K562 (cell line): ENCODE measurements at regions not wholly inside any gene's neighbourhood (a gene's known extent, or its start where the extent isn't known, plus 50 kb on each side); places are given as distances from the start of the nearest gene placed in this dataset.

Experiments used
- ATAC-seq: fragments of 200-7000 bp; cut with Tn5 transposase; 3 replicates; pipeline ENCODE4 v1.9.1; 2020; ENCODE audit warnings: moderate library complexity
- BruUV-seq: library from RNA; stranded (reverse); fragments of 400-500 nt; replicated peaks from 2 replicates; lab custom pipeline; 2021; lab: Mats Ljungman, UMichigan
- CTCF ChIA-PET: fragments of 300-600 bp; formaldehyde crosslinking; extraction: SDS; loops from one replicate; lab custom pipeline; 2021; ENCODE audit warnings: low intra/inter-chr PET ratio; lab: Yijun Ruan, JAX
- POLR2A ChIA-PET: fragments of 300-600, 350-650 bp; sonication (Branson Sonifier 250); formaldehyde crosslinking; extraction: SDS; loops from one replicate; lab custom pipeline; 2021; ENCODE audit warnings: antibody characterized with exemption, inconsistent platforms; lab: Yijun Ruan, JAX
- DNase-seq, 4 experiments: peaks; one replicate each; pipeline versions ENCODE4 v3.0.0 to v3.0.0-alpha.2; 2011 to 2018; ENCODE audit warnings: low spot score in 3 of 4, mixed read lengths in 3 of 4; ENCODE audit errors: extremely low read depth in 1 of 4
- FAIRE-seq: peaks from 2 replicates; lab custom pipeline; 2011; peaks lifted over from hg19 to GRCh38; lab: Jason Lieb, UNC
- H2AFZ ChIP-seq: 2 replicates; pipeline ENCODE4 v1.6.0; 2011; ENCODE audit warnings: low read depth, low read length, control low read depth, inconsistent platforms
- H3K27ac ChIP-seq: fragments of 200-600 bp; 3 replicates; pipeline ENCODE4 v1.8.0; 2011; ENCODE audit warnings: low read depth, mild to moderate bottlenecking, control low read depth, inconsistent platforms, low read length, moderate library complexity, mixed read lengths; ENCODE audit errors: extremely low read depth
- H3K27me3 ChIP-seq, 2 experiments: fragments of 300-600 bp in 1 of 2; 2 replicates in 1 of 2; 3 replicates in 1 of 2; pipeline versions ENCODE4 v1.6.0 to v1.8.0; 2011; ENCODE audit warnings: inconsistent platforms in 2 of 2, low read length in 2 of 2, mild to moderate bottlenecking in 1 of 2, mixed read lengths in 1 of 2, moderate library complexity in 1 of 2; ENCODE audit not compliant: control insufficient read depth in 2 of 2, insufficient read depth in 2 of 2
- H3K36me3 ChIP-seq: fragments of 300-600 bp; 3 replicates; pipeline ENCODE4 v1.8.0; 2011; ENCODE audit warnings: mild to moderate bottlenecking, low read length, inconsistent platforms; ENCODE audit not compliant: control insufficient read depth, insufficient read depth
- H3K4me1 ChIP-seq, 2 experiments: fragments of 200-600 bp in 1 of 2; replicated peaks in 1 of 2; 2 replicates in 1 of 2; 3 replicates in 1 of 2; pipeline versions ENCODE4 v1.5.1 to v1.8.0; 2011; ENCODE audit warnings: inconsistent platforms in 2 of 2, low read length in 2 of 2, mild to moderate bottlenecking in 1 of 2, mixed read lengths in 1 of 2, moderate library complexity in 1 of 2; ENCODE audit not compliant: control insufficient read depth in 2 of 2, insufficient read depth in 2 of 2
- H3K4me2 ChIP-seq: 2 replicates; pipeline ENCODE4 v1.6.1; 2011; ENCODE audit warnings: low read length, control low read depth, inconsistent platforms, mixed read lengths; ENCODE audit not compliant: insufficient read depth
- H3K4me3 ChIP-seq: fragments of 200-600 bp; sonication (generic), shearing (Covaris generic); 2 replicates; pipeline ENCODE4 v1.5.1; 2016; ENCODE audit warnings: control low read depth, inconsistent platforms
- H3K79me2 ChIP-seq: fragments of 200-600 bp; 3 replicates; pipeline ENCODE4 v1.8.0; 2011; ENCODE audit warnings: low read length, inconsistent platforms; ENCODE audit not compliant: control insufficient read depth, insufficient read depth
- H3K9ac ChIP-seq, 2 experiments: 2 replicates each; pipeline versions ENCODE4 v1.6.0 to v1.6.1; 2011; ENCODE audit warnings: low read depth in 2 of 2, low read length in 2 of 2, control low read depth in 1 of 2, inconsistent platforms in 1 of 2, mild to moderate bottlenecking in 1 of 2, mixed read lengths in 1 of 2; ENCODE audit not compliant: insufficient read depth in 1 of 2
- H3K9me1 ChIP-seq: one replicate; pipeline ENCODE4 v1.6.0; 2011; ENCODE audit warnings: inconsistent platforms, mild to moderate bottlenecking, low read length, moderate library complexity; ENCODE audit not compliant: control insufficient read depth, insufficient read depth
- H3K9me3 ChIP-seq: replicated peaks from 2 replicates; pipeline ENCODE4 v1.5.1; 2011; ENCODE audit warnings: low read depth, low read length, inconsistent platforms; ENCODE audit not compliant: control insufficient read depth, insufficient read depth
- H4K20me1 ChIP-seq: replicated peaks from 2 replicates; pipeline ENCODE4 v1.6.1; 2011; ENCODE audit warnings: low read length, inconsistent platforms, mixed read lengths; ENCODE audit not compliant: control insufficient read depth, insufficient read depth
- GATA2 ChIP-seq: sonication (generic); formaldehyde crosslinking; IDR thresholded peaks from 2 replicates; pipeline ENCODE4 v1.4.0; 2020; ENCODE audit warnings: mild to moderate bottlenecking, missing genetic modification reagents
- OTX1 ChIP-seq: fragments of 450-650 bp; formaldehyde crosslinking; IDR thresholded peaks from 2 replicates; pipeline ENCODE4 v1.4.0; 2022; ENCODE audit warnings: mild to moderate bottlenecking
- PHB ChIP-seq: fragments of 250-450 bp; sonication (Bioruptor Pico); IDR thresholded peaks from 2 replicates; pipeline ENCODE4 v1.5.0; 2021
- POLR3G ChIP-seq: IDR thresholded peaks from 2 replicates; pipeline ENCODE4 v1.6.1; 2011; ENCODE audit not compliant: insufficient read length, insufficient replicate concordance; ENCODE audit errors: extremely low read depth
- REST ChIP-seq, 2 experiments: fragments of 450-650 bp; formaldehyde crosslinking in 1 of 2; IDR thresholded peaks; 2 replicates each; pipeline versions ENCODE4 v1.4.0 to v1.6.1; 2014 to 2020; ENCODE audit warnings: mild to moderate bottlenecking in 2 of 2, borderline replicate concordance in 1 of 2, low read depth in 1 of 2
- ZNF583 ChIP-seq: fragments of 250-450 bp; sonication (Bioruptor Pico); IDR thresholded peaks from 2 replicates; pipeline ENCODE4 v1.4.0; 2020
- WGBS: fragments of 100-300 bp; shearing (Covaris generic); methylation state at CpG from one replicate; pipeline ENCODE4 v1.1.6; 2016; ENCODE audit warnings: low coverage, mixed read lengths; ENCODE audit not compliant: insufficient coverage; ENCODE audit errors: missing lambda C conversion rate; 5-methylcytosine and 5-hydroxymethylcytosine counted together
- in situ Hi-C: fragments of 300-500 bp; cut with MboI; formaldehyde crosslinking; loops from 4 replicates; pipeline ENCODE4 v1.15.0; 2018; ENCODE audit warnings: inconsistent platforms, mixed read lengths
- intact Hi-C: fragments of 100-400 bp; cut with micrococcal nuclease; formaldehyde crosslinking; loops from 2 replicates; pipeline ENCODE4 v1.14.2; 2022

GRCh38 chr5:28027851-28028250 is 989.5 kb upstream of the CDH9 start (continued):
- no peak for TF ChIP-seq REST (IDR thresholded peaks at IDR 0.05; ENCODE audit: borderline replicate concordance)
- TF ChIP-seq REST (CRISPR knock-in tag; IDR thresholded peaks at IDR 0.05; ENCODE audit: low read depth), result no peak

- DNase-seq (no peak), ATAC-seq (no peak), FAIRE-seq (no peak)
- POLR2A ChIA-PET, result no interaction called here
- CTCF ChIA-PET, result no interaction called here
- intact Hi-C loops, result no loop called here
- BruUV-seq, result no TSS peak
- Histone ChIP-seq H3K9me1 (no peaks in the 10 kb centered on the region), H2AFZ (no peak overlapping the region), H3K27me3 (no peaks in the 10 kb centered on the region), H3K4me3 (no peak overlapping the region), H3K9ac (no peak overlapping the region), H3K9me3 (no peaks in the 10 kb centered on the region), H4K20me1 (no peaks in the 10 kb centered on the region), H3K27ac (no peak overlapping the region), H3K36me3 (no peaks in the 10 kb centered on the region), H3K4me1 (no peaks in the 10 kb centered on the region), H3K79me2 (no peaks in the 10 kb centered on the region), H3K4me2 (no peak overlapping the region)
- 0% methylated on average over 1 of the region's 1 CpG for WGBS
- TF ChIP-seq OTX1 (CRISPR knock-in tag) (0 out of 2 replicates have a peak, but pooled peaks have one; percentile 70), GATA2 (no peak), POLR3G (no peak), PHB (CRISPR knock-in tag) (no peak), ZNF583 (CRISPR knock-in tag) (no peak)
- in situ Hi-C loops, result no loop called here
Measured at GRCh38 chr5:28017178-28017577, 978.8 kb upstream of the CDH9 start.
